HG03066 (cell line): ENCODE measurements at regions not wholly inside any gene's neighbourhood (a gene's known extent, or its start where the extent isn't known, plus 50 kb on each side); places are given as distances from the start of the nearest gene placed in this dataset.
"Not testable (repeated sequence)": the region's sequence is repeated elsewhere in the genome, so short reads cannot be mapped to it uniquely, and the experiment has no call there.

Experiments
- ATAC-seq: cut with Tn5 transposase; IDR thresholded peaks from one replicate; pipeline ENCODE4 v1.9.1; 2021; ENCODE audit warnings: low read depth; ENCODE audit not compliant: unreplicated experiment

DNA sequence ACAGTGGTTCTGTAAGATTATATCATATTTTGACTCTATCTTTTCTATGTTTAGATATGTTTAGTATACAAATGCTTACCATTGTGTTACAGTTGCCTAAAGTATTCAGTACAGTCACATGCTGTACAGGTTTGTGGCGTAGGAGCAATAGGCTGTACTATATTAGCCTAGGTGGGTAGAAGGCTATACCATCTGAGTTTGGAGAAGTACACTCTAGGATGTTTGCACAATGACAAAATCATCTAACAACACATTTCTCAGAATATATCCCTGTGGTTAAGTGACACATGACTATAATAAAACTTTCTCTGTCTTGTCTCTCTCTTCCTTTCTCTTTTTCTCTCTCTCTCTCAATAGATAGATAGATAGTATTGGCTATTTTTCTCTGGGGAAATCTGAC is 1053.1 kb downstream of the STIM2 start:
- ATAC-seq = no peak

GRCh38 chr4:27915822-27916221 is 1055.2 kb downstream of the STIM2 start:
- ATAC-seq = no peak

- no peak for ATAC-seq
These were observed 1056.0 kb downstream of the STIM2 start for GRCh38 chr4:27916452-27917184.

DNA sequence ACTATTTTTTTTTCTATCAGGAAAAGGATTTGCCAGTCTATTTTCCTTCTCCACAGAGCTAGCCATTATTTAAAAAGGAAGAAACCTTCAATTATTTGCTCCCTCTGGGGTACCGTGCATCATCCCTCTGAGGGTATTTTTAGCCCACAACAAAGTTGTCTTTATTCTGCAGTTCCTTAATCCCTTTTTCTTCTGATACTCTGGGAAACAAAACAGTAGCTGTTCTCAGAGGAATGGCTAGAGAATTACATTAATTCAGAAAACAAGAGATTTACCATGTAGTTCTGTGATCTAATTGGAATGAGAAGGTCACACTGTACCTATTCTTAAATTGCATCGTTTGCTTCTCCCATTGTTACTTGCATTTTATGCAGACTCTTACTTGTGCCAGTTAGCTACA is 1056.7 kb downstream of the STIM2 start:
- no peak for ATAC-seq

- no peak for ATAC-seq
These were observed 1060.6 kb downstream of the STIM2 start for GRCh38 chr4:27921231-27921630.

DNA sequence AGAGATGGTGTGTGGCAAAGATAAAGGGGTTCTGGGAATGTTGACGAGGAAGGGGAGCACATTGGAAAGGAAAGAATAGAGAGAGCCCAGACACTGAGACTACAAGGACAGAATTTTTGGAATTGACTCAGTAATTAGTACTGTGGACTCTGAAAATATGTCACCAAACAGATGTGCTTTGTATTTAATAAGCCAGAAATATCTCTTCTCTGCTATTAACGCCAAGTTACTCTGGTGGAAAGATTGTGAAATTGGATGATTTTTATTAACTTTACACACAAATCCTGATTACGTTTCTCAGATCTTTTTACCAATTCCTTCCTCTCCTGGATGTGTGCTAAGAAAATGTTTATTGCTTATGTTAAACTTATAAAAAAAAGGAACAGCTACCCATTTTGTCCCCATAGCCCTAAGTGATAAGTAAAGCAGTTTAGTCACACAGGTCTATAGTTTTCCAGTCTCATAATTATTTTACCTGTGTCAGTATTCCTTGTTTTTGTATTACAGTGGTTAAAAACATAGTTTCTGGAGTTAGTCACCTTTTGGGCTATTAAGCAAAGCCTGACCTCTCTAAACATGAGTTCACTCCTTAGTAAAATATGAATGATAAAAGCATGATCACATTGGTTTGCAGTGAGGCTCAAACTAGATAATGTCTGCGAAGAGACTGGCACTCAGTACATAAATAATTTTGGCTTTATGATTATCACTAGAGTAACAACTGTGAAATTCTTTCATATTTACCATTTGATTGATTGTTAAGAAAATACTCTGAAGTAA is 1068.3 kb downstream of the STIM2 start:
- ATAC-seq = no peak

DNA sequence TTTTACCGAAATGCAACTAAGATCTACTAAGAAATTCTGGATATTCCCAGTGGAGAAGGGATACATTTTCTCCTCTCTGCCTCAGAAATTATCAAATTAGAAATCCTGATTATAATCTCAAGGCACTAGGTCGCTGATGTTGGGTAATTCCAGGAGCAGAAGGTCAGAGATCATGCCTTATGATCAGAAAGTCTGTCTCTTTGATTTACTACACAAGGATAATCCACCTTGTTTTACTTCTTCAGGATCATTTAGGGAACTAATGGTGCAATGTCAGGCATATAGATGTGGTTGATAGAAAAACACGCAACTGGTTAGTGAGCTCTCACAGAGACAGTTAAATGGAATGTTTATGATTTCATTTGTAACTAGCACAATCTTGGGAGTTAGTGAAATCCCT is 1069.7 kb downstream of the STIM2 start:
- no peak for ATAC-seq

DNA sequence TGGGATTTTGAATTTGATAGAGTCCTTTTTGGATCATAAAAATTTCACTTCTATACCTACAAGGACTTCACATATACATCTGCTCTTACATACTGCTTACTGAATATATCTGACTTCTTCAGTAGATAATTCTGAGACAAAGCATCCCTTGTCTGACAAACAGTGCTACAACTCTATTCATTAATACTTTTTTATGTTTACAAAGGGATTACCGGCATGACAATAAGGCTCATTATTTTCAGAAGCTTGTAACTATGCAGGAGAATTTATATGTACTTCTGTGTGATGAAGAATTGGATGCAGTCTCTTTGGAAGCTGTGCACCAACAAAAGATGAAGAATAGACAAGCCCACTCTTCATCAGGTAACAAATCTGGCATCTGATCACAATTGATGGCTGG is 1070.3 kb downstream of the STIM2 start:
- ATAC-seq = no peak

- no peak for ATAC-seq
These were observed 1070.9 kb downstream of the STIM2 start for GRCh38 chr4:27931584-27931983.

DNA sequence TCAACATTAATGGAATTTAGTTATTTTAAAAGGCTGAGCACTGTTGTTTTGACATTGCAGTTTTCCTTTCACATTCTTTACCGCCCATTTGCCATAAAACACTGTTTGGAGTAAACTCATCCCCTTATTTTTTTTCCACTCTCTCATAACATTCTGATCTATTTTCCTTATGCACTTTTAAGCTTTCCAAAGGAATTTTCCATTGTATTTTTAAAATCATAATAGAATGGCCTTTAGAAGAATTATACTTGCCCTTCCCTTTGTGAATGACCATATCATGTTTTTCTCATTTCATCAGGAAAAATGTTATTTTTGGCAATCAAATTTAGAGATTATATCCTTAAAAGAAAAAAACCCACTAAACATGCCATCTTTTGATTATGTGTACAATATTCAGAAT is 1074.2 kb downstream of the STIM2 start:
- ATAC-seq = no peak

- no peak for ATAC-seq
These were observed 1086.2 kb downstream of the STIM2 start for GRCh38 chr4:27946799-27947198.

DNA sequence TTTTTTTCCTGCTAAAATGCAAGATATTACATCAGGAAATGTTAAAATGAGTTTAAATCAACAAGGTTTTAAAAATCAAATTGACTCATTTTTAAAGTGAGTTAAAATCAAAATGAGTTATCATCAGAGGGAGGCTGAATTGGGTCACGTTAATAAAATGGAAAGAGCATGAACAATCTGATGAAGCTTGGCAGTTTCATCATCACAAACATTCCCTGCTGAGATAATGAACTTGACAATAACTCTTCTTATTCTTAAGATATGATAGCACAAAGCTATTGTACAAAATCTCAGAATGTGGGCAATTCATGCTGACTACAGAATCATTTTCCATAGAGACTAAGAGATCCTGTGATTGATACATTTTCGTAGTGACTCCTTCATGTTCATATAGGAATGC is 1086.7 kb downstream of the STIM2 start:
- no peak for ATAC-seq

- no peak for ATAC-seq
These were observed 1103.5 kb downstream of the STIM2 start for GRCh38 chr4:27964095-27964494.

GRCh38 chr4:27966664-27967063 is 1106.0 kb downstream of the STIM2 start:
- no peak for ATAC-seq

DNA sequence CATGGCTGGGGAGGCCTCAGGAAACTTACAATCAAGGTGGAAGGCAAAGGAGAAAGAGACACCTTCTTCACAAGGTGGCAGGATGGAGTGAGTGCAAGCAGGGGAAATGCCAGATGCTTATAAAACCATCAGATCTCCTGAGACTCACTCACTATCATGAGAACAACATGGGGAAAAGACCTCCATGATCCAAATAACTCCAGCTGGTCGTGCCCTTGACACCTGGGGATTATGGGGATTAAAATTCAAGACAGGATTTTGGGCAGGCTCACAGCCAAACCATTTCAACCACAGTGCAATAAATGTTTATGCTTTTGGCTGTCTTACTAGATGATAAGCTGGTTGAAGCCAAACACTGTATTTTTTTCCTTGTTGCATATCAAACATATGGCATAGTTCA is 1112.4 kb downstream of the STIM2 start:
- ATAC-seq = no peak

- ATAC-seq = no peak
These were observed 1113.1 kb downstream of the STIM2 start for GRCh38 chr4:27973700-27974099.

GRCh38 chr4:27974339-27974738 is 1113.7 kb downstream of the STIM2 start:
- ATAC-seq = no peak

DNA sequence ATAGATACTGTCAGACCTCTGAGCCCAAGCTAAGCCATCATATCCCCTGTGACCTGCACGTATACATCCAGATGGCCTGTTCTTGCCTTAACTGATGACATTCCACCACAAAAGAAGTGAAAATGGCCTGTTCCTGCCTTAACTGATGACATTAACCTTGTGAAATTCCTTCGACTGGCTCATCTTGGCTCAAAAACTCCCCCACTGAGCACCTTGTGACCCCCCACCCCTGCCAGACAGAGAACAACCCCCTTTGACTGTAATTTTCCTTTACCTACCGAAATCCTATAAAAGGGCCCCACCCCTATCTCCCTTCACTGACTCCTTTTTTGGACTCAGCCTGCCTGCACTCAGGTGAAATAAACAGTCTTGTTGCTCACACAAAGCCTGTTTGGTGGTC is 1114.2 kb downstream of the STIM2 start:
- ATAC-seq = not testable (repeated sequence)

GRCh38 chr4:27978427-27979109 is 1117.9 kb downstream of the STIM2 start:
- ATAC-seq = not testable (repeated sequence)

GRCh38 chr4:27985522-27985921 is 1124.9 kb downstream of the STIM2 start:
- ATAC-seq = no peak

- no peak for ATAC-seq
These were observed 1125.8 kb downstream of the STIM2 start for GRCh38 chr4:27986476-27986875.

- no peak for ATAC-seq
These were observed 1141.1 kb downstream of the STIM2 start for GRCh38 chr4:28001698-28002097.
